Astrocyte of the cerebellum (primary cell): ENCODE measurements at regions not wholly inside any gene's neighbourhood (a gene's known extent, or its start where the extent isn't known, plus 50 kb on each side); places are given as distances from the start of the nearest gene placed in this dataset.

ENCODE experiments used
- DNase-seq: peaks from one replicate; pipeline ENCODE4 v3.0.0-alpha.2; 2011; ENCODE audit warnings: low read depth
- H3K4me3 ChIP-seq: 2 replicates; pipeline ENCODE4 v1.5.1; 2011; ENCODE audit warnings: mild to moderate bottlenecking, low read depth, low read length, moderate library complexity
- in situ Hi-C: cut with HindIII; loops from 2 replicates; pipeline ENCODE4 v1.10.0; 2017; ENCODE audit warnings: low sequenced_read_pairs
- TF ChIP-seq, protein P1 (sequence below): IDR thresholded peaks from 2 replicates; pipeline ENCODE4 v1.5.1; 2012; ENCODE audit warnings: low read length, low read depth, moderate library complexity, mild to moderate bottlenecking; ENCODE audit errors: missing control alignments

DNA sequence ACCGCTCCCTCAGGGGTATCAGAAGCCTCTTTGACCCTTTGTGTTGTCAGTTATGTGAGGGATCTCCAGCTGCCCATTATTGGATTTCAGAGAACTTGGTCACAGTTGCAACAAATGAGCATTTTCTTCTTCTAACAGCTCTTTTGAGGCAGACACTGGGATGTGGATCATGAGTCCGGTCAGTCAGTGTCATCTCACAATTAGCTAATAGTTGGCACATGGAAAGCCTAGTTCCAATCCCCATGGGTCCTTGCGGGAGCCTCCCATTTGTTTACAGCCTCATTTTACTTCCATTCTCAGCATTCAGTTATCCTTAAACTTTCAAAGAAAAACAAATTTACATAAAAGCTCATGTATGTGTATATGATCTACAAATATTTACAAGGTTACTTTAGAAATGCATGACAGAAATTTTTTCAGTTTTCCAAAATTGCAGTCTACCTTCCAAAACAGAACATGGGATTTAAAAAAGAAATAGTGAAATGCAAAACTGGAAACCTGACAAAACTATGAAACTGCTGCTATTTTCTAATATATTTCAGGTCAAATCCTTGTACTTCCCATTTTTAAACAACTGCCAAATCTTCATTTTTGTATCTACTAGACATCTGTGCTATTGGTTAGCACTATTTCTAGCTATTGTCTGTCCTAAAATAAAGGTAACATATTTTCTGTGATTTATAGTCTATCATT lies 547.1 kb upstream of the ZEB2 start:
- DNase-seq = no peak
- TF ChIP-seq, protein P1, sequence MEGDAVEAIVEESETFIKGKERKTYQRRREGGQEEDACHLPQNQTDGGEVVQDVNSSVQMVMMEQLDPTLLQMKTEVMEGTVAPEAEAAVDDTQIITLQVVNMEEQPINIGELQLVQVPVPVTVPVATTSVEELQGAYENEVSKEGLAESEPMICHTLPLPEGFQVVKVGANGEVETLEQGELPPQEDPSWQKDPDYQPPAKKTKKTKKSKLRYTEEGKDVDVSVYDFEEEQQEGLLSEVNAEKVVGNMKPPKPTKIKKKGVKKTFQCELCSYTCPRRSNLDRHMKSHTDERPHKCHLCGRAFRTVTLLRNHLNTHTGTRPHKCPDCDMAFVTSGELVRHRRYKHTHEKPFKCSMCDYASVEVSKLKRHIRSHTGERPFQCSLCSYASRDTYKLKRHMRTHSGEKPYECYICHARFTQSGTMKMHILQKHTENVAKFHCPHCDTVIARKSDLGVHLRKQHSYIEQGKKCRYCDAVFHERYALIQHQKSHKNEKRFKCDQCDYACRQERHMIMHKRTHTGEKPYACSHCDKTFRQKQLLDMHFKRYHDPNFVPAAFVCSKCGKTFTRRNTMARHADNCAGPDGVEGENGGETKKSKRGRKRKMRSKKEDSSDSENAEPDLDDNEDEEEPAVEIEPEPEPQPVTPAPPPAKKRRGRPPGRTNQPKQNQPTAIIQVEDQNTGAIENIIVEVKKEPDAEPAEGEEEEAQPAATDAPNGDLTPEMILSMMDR = no peak
- in situ Hi-C loops = no loop called here
- no peak overlapping the region for H3K4me3 ChIP-seq

DNA sequence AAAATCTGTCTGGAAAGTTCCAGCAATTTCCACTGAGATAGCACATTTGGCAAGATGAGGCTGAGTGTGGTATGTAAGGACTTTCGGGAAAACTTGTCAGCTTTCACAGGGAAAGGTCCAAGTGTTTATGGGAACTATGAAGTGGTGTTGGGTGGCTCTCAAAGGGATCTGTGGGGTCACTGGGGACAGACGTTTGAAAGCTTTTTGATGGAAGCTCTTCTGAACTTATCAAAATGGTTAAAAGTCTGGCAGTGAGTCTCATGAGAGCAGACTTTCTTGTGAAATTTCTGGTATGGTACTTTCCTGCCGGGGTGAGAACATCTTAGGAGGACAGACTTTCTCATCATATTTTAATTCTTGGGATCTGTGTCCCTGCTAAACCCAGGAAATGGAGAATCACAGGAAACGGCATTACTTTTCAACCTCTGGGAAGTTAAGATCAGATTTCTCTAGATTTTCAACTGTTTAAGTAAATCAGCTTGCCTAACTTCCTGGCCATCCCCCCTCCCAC lies 546.3 kb upstream of the ZEB2 start:
- DNase-seq = no peak
- in situ Hi-C loops = no loop called here
- TF ChIP-seq, protein P1 = no peak
- H3K4me3 ChIP-seq = no peak overlapping the region

DNA sequence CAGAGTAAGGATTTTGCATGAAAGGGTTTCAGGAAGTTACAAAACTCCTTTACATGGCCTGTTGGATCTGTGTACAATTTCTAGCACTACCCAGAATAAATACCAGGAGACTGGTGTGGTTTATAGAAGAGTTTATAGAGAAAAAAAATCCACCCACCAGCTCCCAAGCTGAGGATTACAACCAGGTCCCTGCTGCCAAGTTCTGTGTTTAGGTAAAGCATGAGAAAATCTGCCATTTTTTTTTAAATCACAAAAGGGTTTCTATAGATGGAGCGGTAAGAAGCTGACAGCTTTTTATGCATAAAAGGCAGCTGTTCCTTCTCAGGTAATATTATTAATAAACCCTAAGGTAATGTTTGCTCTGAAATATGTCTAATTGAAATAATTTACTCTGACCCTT lies 545.4 kb upstream of the ZEB2 start:
- TF ChIP-seq, protein P1 = no peak
- no peak for DNase-seq
- H3K4me3 ChIP-seq = no peak overlapping the region
- in situ Hi-C loops = no loop called here

DNA sequence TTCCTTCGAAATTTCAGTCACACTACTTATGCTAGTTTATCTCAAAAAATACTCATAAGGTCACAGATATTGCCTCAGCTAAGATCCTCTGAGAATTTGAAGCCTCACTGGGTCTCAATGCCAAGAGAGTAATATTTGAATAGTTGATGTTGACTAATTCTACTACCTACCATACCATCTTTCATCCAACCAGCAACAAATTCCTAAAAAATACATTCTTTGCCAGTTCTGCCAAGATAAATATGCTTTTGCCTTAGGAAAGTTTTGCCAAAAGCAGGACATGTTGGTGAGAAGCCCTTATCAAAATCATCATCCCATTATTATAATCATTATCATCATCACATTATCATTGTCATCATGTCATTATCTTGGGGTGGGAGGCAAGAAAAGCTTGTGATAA lies 544.6 kb upstream of the ZEB2 start:
- in situ Hi-C loops = no loop called here
- TF ChIP-seq, protein P1 = no peak
- no peak for DNase-seq
- no peak overlapping the region for H3K4me3 ChIP-seq

DNA sequence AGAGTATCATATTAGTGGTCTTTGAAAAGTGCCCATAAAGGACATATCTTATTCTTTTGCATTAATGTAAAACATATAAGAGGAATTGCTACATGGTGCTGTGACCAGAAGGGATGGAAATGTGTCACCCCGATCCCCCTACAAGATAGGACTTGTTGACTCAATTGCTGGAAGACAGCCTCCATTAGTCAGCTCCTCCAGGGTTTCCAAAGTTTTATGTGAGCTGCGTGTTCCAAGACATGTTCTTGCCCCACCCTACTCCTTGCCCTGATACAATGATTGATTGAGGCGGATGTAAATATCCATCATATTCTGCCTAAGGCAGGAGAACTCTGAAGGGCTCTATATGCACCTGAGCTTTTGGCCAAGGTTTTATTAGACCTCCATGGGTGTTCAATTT lies 541.0 kb upstream of the ZEB2 start:
- TF ChIP-seq, protein P1 = no peak
- DNase-seq = no peak
- in situ Hi-C loops = no loop called here
- no peak overlapping the region for H3K4me3 ChIP-seq

DNA sequence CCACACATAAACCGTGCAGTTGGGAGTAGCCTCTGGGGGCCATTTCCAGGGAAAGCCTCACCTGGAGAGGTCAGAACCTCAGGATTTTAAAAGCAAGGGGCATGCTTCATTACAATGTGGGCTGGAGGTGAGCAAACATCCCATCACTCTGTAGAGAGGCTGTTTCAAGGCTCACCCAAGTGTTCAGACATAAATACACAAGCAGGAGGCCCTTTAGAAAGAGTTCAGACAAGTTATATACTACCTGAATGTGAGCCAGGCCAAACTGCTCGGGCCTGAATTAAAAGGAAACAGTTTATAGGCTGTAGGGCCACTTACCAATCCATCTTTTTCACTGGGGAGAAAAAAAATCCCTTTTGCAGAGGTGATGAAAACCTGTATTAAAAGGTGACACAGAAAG lies 540.0 kb upstream of the ZEB2 start:
- in situ Hi-C loops = no loop called here
- DNase-seq = no peak
- no peak overlapping the region for H3K4me3 ChIP-seq
- TF ChIP-seq, protein P1 = no peak
